ENCODE measurements at regions not wholly inside any gene's neighbourhood (a gene's known extent, or its start where the extent isn't known, plus 50 kb on each side); places are given as distances from the start of the nearest gene placed in this dataset.

DNA sequence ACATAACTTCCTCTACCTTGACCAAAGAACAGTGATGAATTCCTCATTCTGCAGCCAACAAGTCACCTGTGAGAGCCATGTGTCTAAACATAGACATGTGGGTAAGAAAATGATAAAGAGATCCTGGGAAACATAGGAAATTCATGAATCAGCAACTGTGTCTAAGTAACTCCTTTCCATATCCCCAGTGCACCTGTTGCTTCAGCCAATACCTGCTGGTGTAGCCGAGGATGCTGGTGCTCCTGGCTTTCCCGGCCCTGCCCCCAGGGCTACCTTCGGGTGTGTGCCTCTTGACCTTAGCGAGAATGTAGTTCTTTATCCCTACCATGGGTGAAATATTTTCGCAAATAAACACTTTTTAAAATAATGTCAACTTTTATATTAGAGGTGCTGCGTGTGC lies 114.1 kb downstream of the OR13A1 start:
- no peaks in the 10 kb centered on the region for H3K9me3 ChIP-seq (ENCODE audit: insufficient read depth, low read length, severe bottlenecking)
- H3K27ac ChIP-seq (ENCODE audit: low read length), result no peak overlapping the region
- H3K36me3 ChIP-seq (ENCODE audit: insufficient read depth, low read length), result no peaks in the 10 kb centered on the region
- no peak overlapping the region for H2AFZ ChIP-seq (ENCODE audit: low read depth, low read length)
- no peak for DNase-seq
- no peak overlapping the region for H3K4me2 ChIP-seq (ENCODE audit: insufficient read depth, low read length)
- no peaks in the 10 kb centered on the region for H3K79me2 ChIP-seq (ENCODE audit: insufficient read depth, low read length)
- H3K9ac ChIP-seq (ENCODE audit: low read depth, low read length), result no peak overlapping the region
- ATAC-seq (ENCODE audit: insufficient read depth, low read depth), result no peak
- no peaks in the 10 kb centered on the region for H3K27me3 ChIP-seq (ENCODE audit: insufficient read depth, low read length, poor library complexity)
- no peak overlapping the region for H3K4me3 ChIP-seq (ENCODE audit: low read depth in 1 of 2, low read length in 2 of 2)
- H3K4me1 ChIP-seq (ENCODE audit: insufficient read depth, low read length), result no peaks in the 10 kb centered on the region
- TF ChIP-seq, protein P1, sequence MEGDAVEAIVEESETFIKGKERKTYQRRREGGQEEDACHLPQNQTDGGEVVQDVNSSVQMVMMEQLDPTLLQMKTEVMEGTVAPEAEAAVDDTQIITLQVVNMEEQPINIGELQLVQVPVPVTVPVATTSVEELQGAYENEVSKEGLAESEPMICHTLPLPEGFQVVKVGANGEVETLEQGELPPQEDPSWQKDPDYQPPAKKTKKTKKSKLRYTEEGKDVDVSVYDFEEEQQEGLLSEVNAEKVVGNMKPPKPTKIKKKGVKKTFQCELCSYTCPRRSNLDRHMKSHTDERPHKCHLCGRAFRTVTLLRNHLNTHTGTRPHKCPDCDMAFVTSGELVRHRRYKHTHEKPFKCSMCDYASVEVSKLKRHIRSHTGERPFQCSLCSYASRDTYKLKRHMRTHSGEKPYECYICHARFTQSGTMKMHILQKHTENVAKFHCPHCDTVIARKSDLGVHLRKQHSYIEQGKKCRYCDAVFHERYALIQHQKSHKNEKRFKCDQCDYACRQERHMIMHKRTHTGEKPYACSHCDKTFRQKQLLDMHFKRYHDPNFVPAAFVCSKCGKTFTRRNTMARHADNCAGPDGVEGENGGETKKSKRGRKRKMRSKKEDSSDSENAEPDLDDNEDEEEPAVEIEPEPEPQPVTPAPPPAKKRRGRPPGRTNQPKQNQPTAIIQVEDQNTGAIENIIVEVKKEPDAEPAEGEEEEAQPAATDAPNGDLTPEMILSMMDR (IDR thresholded peaks at IDR 0.05; ENCODE audit: borderline replicate concordance, extremely low read depth, low read length, poor library complexity, severe bottlenecking), result no peak
- no peak for TF ChIP-seq EZH2 (IDR thresholded peaks at IDR 0.05; ENCODE audit: borderline replicate concordance, low read depth, low read length, severe bottlenecking)
- H4K20me1 ChIP-seq (ENCODE audit: insufficient read depth, low read length), result no peaks in the 10 kb centered on the region

GRCh38 chr10:45202242-45202641 lies 113.2 kb downstream of the OR13A1 start:
- no peaks in the 10 kb centered on the region for H3K9me3 ChIP-seq (ENCODE audit: insufficient read depth, low read length, severe bottlenecking)
- H3K36me3 ChIP-seq (ENCODE audit: insufficient read depth, low read length), result no peaks in the 10 kb centered on the region
- H3K4me2 ChIP-seq (ENCODE audit: insufficient read depth, low read length), result no peak overlapping the region
- H3K9ac ChIP-seq (ENCODE audit: low read depth, low read length), result no peak overlapping the region
- TF ChIP-seq, protein P1 (IDR thresholded peaks at IDR 0.05; ENCODE audit: borderline replicate concordance, extremely low read depth, low read length, poor library complexity, severe bottlenecking), result no peak
- TF ChIP-seq EZH2 (IDR thresholded peaks at IDR 0.05; ENCODE audit: borderline replicate concordance, low read depth, low read length, severe bottlenecking), result no peak
- DNase-seq, result no peak
- no peaks in the 10 kb centered on the region for H4K20me1 ChIP-seq (ENCODE audit: insufficient read depth, low read length)
- no peak for ATAC-seq (ENCODE audit: insufficient read depth, low read depth)
- no peak overlapping the region for H3K4me3 ChIP-seq (ENCODE audit: low read depth in 1 of 2, low read length in 2 of 2)
- H3K27me3 ChIP-seq (ENCODE audit: insufficient read depth, low read length, poor library complexity), result no peaks in the 10 kb centered on the region
- no peak overlapping the region for H2AFZ ChIP-seq (ENCODE audit: low read depth, low read length)
- H3K4me1 ChIP-seq (ENCODE audit: insufficient read depth, low read length), result no peaks in the 10 kb centered on the region
- no peaks in the 10 kb centered on the region for H3K79me2 ChIP-seq (ENCODE audit: insufficient read depth, low read length)
- H3K27ac ChIP-seq (ENCODE audit: low read length), result no peak overlapping the region

- Histone ChIP-seq H3K9ac (ENCODE audit: low read depth, low read length) (no peak overlapping the region), H3K4me3 (ENCODE audit: low read depth in 1 of 2, low read length in 2 of 2) (no peak overlapping the region), H3K4me2 (ENCODE audit: insufficient read depth, low read length) (no peak overlapping the region), H2AFZ (ENCODE audit: low read depth, low read length) (no peak overlapping the region), H3K4me1 (ENCODE audit: insufficient read depth, low read length) (no peaks in the 10 kb centered on the region), H3K9me3 (ENCODE audit: insufficient read depth, low read length, severe bottlenecking) (no peaks in the 10 kb centered on the region), H4K20me1 (ENCODE audit: insufficient read depth, low read length) (no peaks in the 10 kb centered on the region), H3K79me2 (ENCODE audit: insufficient read depth, low read length) (no peaks in the 10 kb centered on the region), H3K27ac (ENCODE audit: low read length) (no peak overlapping the region), H3K27me3 (ENCODE audit: insufficient read depth, low read length, poor library complexity) (peaks cover 3% of the 10 kb centered on the region), H3K36me3 (ENCODE audit: insufficient read depth, low read length) (no peaks in the 10 kb centered on the region)
- ATAC-seq (ENCODE audit: insufficient read depth, low read depth) (no peak), DNase-seq (no peak)
- TF ChIP-seq EZH2 (IDR thresholded peaks at IDR 0.05; ENCODE audit: borderline replicate concordance, low read depth, low read length, severe bottlenecking), result no peak
- TF ChIP-seq, protein P1 (IDR thresholded peaks at IDR 0.05; ENCODE audit: borderline replicate concordance, extremely low read depth, low read length, poor library complexity, severe bottlenecking), result no peak
Measured at GRCh38 chr10:45204954-45205775, 110.2 kb downstream of the OR13A1 start.
